Panc1 (cell line): ENCODE measurements at regions not wholly inside any gene's neighbourhood (a gene's known extent, or its start where the extent isn't known, plus 50 kb on each side); places are given as distances from the start of the nearest gene placed in this dataset.

Experiments
- ATAC-seq: fragments of 200-7000 bp; cut with Tn5 transposase; 2 replicates; pipeline ENCODE4 v1.9.1; 2020; ENCODE audit warnings: mild to moderate bottlenecking, moderate library complexity
- BruUV-seq: library from RNA; stranded (reverse); fragments of 400-500 nt; replicated peaks from 2 replicates; lab custom pipeline; 2021; lab: Mats Ljungman, UMichigan
- CTCF ChIA-PET: fragments of 300-600 bp; sonication (Branson Sonifier 250); formaldehyde crosslinking; loops from one replicate; lab custom pipeline; 2022; ENCODE audit warnings: antibody characterized with exemption; lab: Charles Lee
- POLR2A ChIA-PET: fragments of 300-600 bp; sonication (Branson Sonifier 250); formaldehyde crosslinking; loops from one replicate; lab custom pipeline; 2022; ENCODE audit warnings: antibody characterized with exemption; lab: Charles Lee
- DNase-seq: peaks from one replicate; pipeline ENCODE4 v3.0.0-alpha.2; 2010; ENCODE audit warnings: low read depth, low spot score
- H3K27ac ChIP-seq: 2 replicates; pipeline ENCODE4 v1.5.1; 2011; ENCODE audit warnings: mild to moderate bottlenecking, low read length, inconsistent platforms
- H3K27me3 ChIP-seq: fragments of 200-500 bp; sonication (Bioruptor generic); 2 replicates; pipeline ENCODE4 v1.6.0; 2014; ENCODE audit warnings: low read length, inconsistent platforms; ENCODE audit not compliant: control insufficient read depth, insufficient read depth
- H3K36me3 ChIP-seq: fragments of 200-500 bp; sonication (Bioruptor generic); 2 replicates; pipeline ENCODE4 v1.5.1; 2014; ENCODE audit warnings: inconsistent platforms, mild to moderate bottlenecking, low read length, moderate library complexity; ENCODE audit not compliant: control insufficient read depth, insufficient read depth
- H3K4me1 ChIP-seq: 2 replicates; pipeline ENCODE4 v1.5.1; 2011; ENCODE audit warnings: inconsistent platforms, mild to moderate bottlenecking, low read length, moderate library complexity; ENCODE audit not compliant: control insufficient read depth, insufficient read depth
- H3K4me3 ChIP-seq, 2 experiments: 2 replicates each; pipeline ENCODE4 v1.5.1; 2011 to 2012; ENCODE audit warnings: low read depth in 2 of 2, low read length in 2 of 2, mild to moderate bottlenecking in 2 of 2, inconsistent platforms in 1 of 2, moderate library complexity in 1 of 2
- H3K9me3 ChIP-seq: fragments of 200-500 bp; sonication (Bioruptor generic); 2 replicates; pipeline ENCODE4 v1.5.1; 2014; ENCODE audit warnings: low read depth, mild to moderate bottlenecking, inconsistent platforms, low read length, moderate library complexity; ENCODE audit not compliant: control insufficient read depth, insufficient read depth
- POLR2AphosphoS5 ChIP-seq: IDR thresholded peaks from 2 replicates; pipeline ENCODE4 v1.6.1; 2012; ENCODE audit warnings: mild to moderate bottlenecking, low read depth, low read length, moderate library complexity
- SIN3A ChIP-seq: IDR thresholded peaks from 2 replicates; pipeline ENCODE4 v1.6.1; 2012; ENCODE audit warnings: low read depth, mild to moderate bottlenecking, low read length, moderate library complexity, borderline replicate concordance; ENCODE audit not compliant: insufficient read depth
- TCF7L2 ChIP-seq: IDR thresholded peaks from 2 replicates; pipeline ENCODE4 v1.6.1; 2011; ENCODE audit warnings: mild to moderate bottlenecking, low read depth, low read length, inconsistent platforms
- in situ Hi-C: cut with HindIII; loops from 2 replicates; pipeline ENCODE4 v1.10.0; 2016; ENCODE audit warnings: low sequenced_read_pairs, low pct_unique_long_range_greater_than_20kb
- intact Hi-C: fragments of 100-400 bp; cut with micrococcal nuclease; formaldehyde crosslinking; loops from one replicate; pipeline ENCODE4 v1.10.0; 2022; ENCODE audit not compliant: unreplicated experiment
- TF ChIP-seq, protein P1 (sequence below): fragments of 450-650 bp; IDR thresholded peaks from 2 replicates; pipeline ENCODE4 v1.5.1; 2017; ENCODE audit warnings: mild to moderate bottlenecking
- TF ChIP-seq, protein P2 (sequence below), 2 experiments: IDR thresholded peaks; 2 replicates each; pipeline ENCODE4 v1.6.1; 2011 to 2012; ENCODE audit warnings: low read depth in 2 of 2, control low read depth in 1 of 2, low read length in 1 of 2, mild to moderate bottlenecking in 1 of 2, moderate library complexity in 1 of 2; ENCODE audit not compliant: insufficient read depth in 1 of 2

DNA sequence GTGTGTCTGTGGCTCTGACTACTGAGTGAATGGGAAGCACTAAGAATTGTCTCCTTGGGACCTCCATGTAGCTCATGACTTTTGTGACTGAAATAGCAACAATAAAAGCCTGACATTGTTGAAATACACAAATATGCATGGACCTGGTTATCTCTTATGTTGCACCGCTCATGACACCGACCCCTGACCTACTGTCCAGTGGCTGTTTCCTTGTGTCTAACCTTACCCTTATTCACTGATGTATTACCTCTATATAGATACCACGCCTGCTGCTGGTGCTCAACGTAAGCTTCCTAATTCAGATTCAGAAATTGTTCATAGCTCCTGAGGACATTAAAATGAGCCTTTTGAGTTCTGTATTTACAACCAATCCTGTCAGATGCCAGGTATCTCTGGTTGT, 243.4 kb upstream of the SEMA3C start:
- BruUV-seq: no TSS peak
- DNase-seq (no peak), ATAC-seq (no peak)
- H3K4me1 ChIP-seq: no peaks in the 10 kb centered on the region; the same call in 1 of the 2 replicates
- CTCF ChIA-PET: interaction anchor here (0.6 kb wide), 1 partner anchor 11 kb away, joined by 3 read pairs; no protein-coding TSS in a partner anchor
- 0 out of 2 replicates have a peak, but pooled peaks cover 3% of the 10 kb centered on the region for H3K9me3 ChIP-seq
- no peaks in the 10 kb centered on the region for H3K27me3 ChIP-seq
- peak overlapping the region; percentile 58; the same call in 1 of the 2 replicates for H3K27ac ChIP-seq
- no peak overlapping the region for H3K4me3 ChIP-seq
- intact Hi-C loops: no loop called here
- in situ Hi-C loops: no loop called here
- TF ChIP-seq POLR2AphosphoS5 (no peak), TCF7L2 (no peak), SIN3A (no peak)
- TF ChIP-seq, protein P1, sequence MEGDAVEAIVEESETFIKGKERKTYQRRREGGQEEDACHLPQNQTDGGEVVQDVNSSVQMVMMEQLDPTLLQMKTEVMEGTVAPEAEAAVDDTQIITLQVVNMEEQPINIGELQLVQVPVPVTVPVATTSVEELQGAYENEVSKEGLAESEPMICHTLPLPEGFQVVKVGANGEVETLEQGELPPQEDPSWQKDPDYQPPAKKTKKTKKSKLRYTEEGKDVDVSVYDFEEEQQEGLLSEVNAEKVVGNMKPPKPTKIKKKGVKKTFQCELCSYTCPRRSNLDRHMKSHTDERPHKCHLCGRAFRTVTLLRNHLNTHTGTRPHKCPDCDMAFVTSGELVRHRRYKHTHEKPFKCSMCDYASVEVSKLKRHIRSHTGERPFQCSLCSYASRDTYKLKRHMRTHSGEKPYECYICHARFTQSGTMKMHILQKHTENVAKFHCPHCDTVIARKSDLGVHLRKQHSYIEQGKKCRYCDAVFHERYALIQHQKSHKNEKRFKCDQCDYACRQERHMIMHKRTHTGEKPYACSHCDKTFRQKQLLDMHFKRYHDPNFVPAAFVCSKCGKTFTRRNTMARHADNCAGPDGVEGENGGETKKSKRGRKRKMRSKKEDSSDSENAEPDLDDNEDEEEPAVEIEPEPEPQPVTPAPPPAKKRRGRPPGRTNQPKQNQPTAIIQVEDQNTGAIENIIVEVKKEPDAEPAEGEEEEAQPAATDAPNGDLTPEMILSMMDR: no peak
- TF ChIP-seq, protein P2, sequence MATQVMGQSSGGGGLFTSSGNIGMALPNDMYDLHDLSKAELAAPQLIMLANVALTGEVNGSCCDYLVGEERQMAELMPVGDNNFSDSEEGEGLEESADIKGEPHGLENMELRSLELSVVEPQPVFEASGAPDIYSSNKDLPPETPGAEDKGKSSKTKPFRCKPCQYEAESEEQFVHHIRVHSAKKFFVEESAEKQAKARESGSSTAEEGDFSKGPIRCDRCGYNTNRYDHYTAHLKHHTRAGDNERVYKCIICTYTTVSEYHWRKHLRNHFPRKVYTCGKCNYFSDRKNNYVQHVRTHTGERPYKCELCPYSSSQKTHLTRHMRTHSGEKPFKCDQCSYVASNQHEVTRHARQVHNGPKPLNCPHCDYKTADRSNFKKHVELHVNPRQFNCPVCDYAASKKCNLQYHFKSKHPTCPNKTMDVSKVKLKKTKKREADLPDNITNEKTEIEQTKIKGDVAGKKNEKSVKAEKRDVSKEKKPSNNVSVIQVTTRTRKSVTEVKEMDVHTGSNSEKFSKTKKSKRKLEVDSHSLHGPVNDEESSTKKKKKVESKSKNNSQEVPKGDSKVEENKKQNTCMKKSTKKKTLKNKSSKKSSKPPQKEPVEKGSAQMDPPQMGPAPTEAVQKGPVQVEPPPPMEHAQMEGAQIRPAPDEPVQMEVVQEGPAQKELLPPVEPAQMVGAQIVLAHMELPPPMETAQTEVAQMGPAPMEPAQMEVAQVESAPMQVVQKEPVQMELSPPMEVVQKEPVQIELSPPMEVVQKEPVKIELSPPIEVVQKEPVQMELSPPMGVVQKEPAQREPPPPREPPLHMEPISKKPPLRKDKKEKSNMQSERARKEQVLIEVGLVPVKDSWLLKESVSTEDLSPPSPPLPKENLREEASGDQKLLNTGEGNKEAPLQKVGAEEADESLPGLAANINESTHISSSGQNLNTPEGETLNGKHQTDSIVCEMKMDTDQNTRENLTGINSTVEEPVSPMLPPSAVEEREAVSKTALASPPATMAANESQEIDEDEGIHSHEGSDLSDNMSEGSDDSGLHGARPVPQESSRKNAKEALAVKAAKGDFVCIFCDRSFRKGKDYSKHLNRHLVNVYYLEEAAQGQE (IDR thresholded peaks at IDR 0.05; ENCODE audit: insufficient read depth in 1 of 2, low read depth in 2 of 2, low read length in 1 of 2): no peak
- H3K36me3 ChIP-seq: no peaks in the 10 kb centered on the region
- POLR2A ChIA-PET: no interaction called here

DNA sequence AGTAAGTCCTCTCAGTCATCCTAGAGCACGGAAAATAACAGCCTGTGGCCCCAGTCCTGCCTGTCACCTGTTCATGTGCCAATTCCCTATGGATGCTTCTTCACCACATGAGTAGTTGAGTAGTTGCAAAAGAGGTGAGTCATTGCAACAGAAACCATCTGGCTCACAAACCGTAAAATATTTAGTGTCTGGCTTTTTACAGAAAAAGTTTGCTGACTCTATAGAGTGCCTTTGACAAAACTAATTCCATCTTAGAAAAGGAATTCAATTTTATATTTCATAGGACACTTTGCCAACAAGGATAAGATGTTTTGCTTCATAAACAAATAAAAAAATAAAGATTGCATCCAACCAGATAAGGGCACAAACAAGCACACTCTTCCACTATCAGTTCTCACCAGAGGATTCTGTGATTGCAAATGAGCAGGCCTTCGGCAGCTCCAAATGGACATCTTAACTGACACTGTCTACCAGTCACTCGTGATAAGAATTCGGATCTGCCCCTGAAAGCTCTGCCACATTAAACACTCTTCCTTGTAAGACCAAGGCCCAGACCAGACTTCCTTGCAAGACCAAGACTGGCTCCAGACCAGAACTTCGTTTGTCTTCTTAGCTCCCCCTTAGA, 242.7 kb upstream of the SEMA3C start:
- Histone ChIP-seq H3K9me3 (0 out of 2 replicates have a peak, but pooled peaks cover 3% of the 10 kb centered on the region), H3K27me3 (no peaks in the 10 kb centered on the region), H3K4me3 (no peak overlapping the region), H3K27ac (peak overlapping the region; percentile 58; the same call in 1 of the 2 replicates), H3K4me1 (no peaks in the 10 kb centered on the region; the same call in 1 of the 2 replicates), H3K36me3 (no peaks in the 10 kb centered on the region)
- POLR2A ChIA-PET: no interaction called here
- no peak for DNase-seq
- CTCF ChIA-PET: interaction anchor here (0.6 kb wide), 1 partner anchor 10 kb away, joined by 3 read pairs; no protein-coding TSS in a partner anchor
- no peak for TF ChIP-seq TCF7L2
- TF ChIP-seq, protein P1: no peak
- no peak for TF ChIP-seq POLR2AphosphoS5
- TF ChIP-seq SIN3A: no peak
- TF ChIP-seq, protein P2 (IDR thresholded peaks at IDR 0.05; ENCODE audit: insufficient read depth in 1 of 2, low read depth in 2 of 2, low read length in 1 of 2): no peak
- BruUV-seq: no TSS peak
- intact Hi-C loops (no loop called here), in situ Hi-C loops (no loop called here)
- no peak for ATAC-seq
